Caco-2 (cell line): ENCODE measurements at regions not wholly inside any gene's neighbourhood (a gene's known extent, or its start where the extent isn't known, plus 50 kb on each side); places are given as distances from the start of the nearest gene placed in this dataset.

Source experiments
- BruUV-seq: library from RNA; stranded (reverse); fragments of 400-500 nt; replicated peaks from 2 replicates; lab custom pipeline; 2021; lab: Mats Ljungman, UMichigan
- CTCF ChIA-PET: fragments of 300-600 bp; sonication (Branson Sonifier 250); formaldehyde crosslinking; loops from one replicate; lab custom pipeline; 2022; ENCODE audit warnings: antibody characterized with exemption; lab: Charles Lee
- POLR2A ChIA-PET: fragments of 300-600 bp; sonication (Branson Sonifier 250); formaldehyde crosslinking; loops from one replicate; lab custom pipeline; 2022; ENCODE audit warnings: antibody characterized with exemption; lab: Charles Lee
- DNase-seq, 2 experiments: peaks; one replicate each; pipeline versions ENCODE4 v3.0.0 to v3.0.0-alpha.2; 2020 to 2022
- H3K27me3 ChIP-seq: replicated peaks from 2 replicates; pipeline ENCODE4 v1.6.0; 2011; ENCODE audit warnings: low read length; ENCODE audit not compliant: control insufficient read depth, insufficient read depth
- H3K36me3 ChIP-seq: 2 replicates; pipeline ENCODE4 v1.5.1; 2011; ENCODE audit warnings: low read length; ENCODE audit not compliant: control insufficient read depth, insufficient read depth
- H3K4me1 ChIP-seq: fragments of 250-450 bp; sonication (Bioruptor Pico); 2 replicates; pipeline ENCODE4 v1.5.1; 2020; ENCODE audit warnings: mild to moderate bottlenecking
- H3K4me3 ChIP-seq: 2 replicates; pipeline ENCODE4 v1.5.1; 2011; ENCODE audit warnings: low read depth, mild to moderate bottlenecking, control low read depth, low read length
- H3K9me3 ChIP-seq: fragments of 250-450 bp; sonication (Bioruptor Pico); 2 replicates; pipeline ENCODE4 v1.5.1; 2020; ENCODE audit warnings: mild to moderate bottlenecking, moderate library complexity
- H3K27ac Mint-ChIP-seq: one replicate; pipeline ENCODE4 v1.8.0; 2022; ENCODE audit warnings: mixed read lengths; ENCODE audit not compliant: unreplicated experiment
- H3K27me3 Mint-ChIP-seq: one replicate; pipeline ENCODE4 v1.8.0; 2022; ENCODE audit warnings: mixed read lengths; ENCODE audit not compliant: insufficient read depth, unreplicated experiment
- H3K36me3 Mint-ChIP-seq: one replicate; pipeline ENCODE4 v1.8.0; 2022; ENCODE audit warnings: mild to moderate bottlenecking, mixed read lengths; ENCODE audit not compliant: insufficient read depth, unreplicated experiment
- H3K4me1 Mint-ChIP-seq: one replicate; pipeline ENCODE4 v1.8.0; 2022; ENCODE audit warnings: low read depth, mixed read lengths; ENCODE audit not compliant: unreplicated experiment
- H3K4me3 Mint-ChIP-seq: one replicate; pipeline ENCODE4 v1.8.0; 2022; ENCODE audit warnings: mild to moderate bottlenecking, moderate library complexity, mixed read lengths; ENCODE audit not compliant: unreplicated experiment
- H3K9me3 Mint-ChIP-seq: one replicate; pipeline ENCODE4 v1.8.0; 2022; ENCODE audit warnings: mixed read lengths; ENCODE audit not compliant: unreplicated experiment
- CTCF ChIP-seq, 2 experiments: fragments of 200-600 bp in 1 of 2; IDR thresholded peaks; 1 replicate in 1 of 2; 2 replicates in 1 of 2; pipeline versions ENCODE4 v1.5.1 to v1.8.0; 2011 to 2022; ENCODE audit warnings: antibody characterized with exemption in 1 of 2, control low read depth in 1 of 2, inconsistent platforms in 1 of 2, low read depth in 1 of 2, low read length in 1 of 2, mild to moderate bottlenecking in 1 of 2, moderate library complexity in 1 of 2; ENCODE audit not compliant: insufficient read depth in 1 of 2, severe bottlenecking in 1 of 2, unreplicated experiment in 1 of 2
- intact Hi-C: fragments of 100-400 bp; cut with micrococcal nuclease; formaldehyde crosslinking; loops from one replicate; pipeline ENCODE4 v1.10.0; 2022; ENCODE audit not compliant: unreplicated experiment

- Mint-ChIP-seq H3K27ac (no peak overlapping the region), H3K4me3 (no peak overlapping the region), H3K36me3 (no peaks in the 10 kb centered on the region), H3K4me1 (no peaks in the 10 kb centered on the region), H3K27me3 (no peaks in the 10 kb centered on the region), H3K9me3 (no peaks in the 10 kb centered on the region)
- H3K27me3 ChIP-seq: no peaks in the 10 kb centered on the region
- no peaks in the 10 kb centered on the region for H3K36me3 ChIP-seq
- ChIA-PET POLR2A (no interaction called here), CTCF (no interaction called here)
- intact Hi-C loops: no loop called here
- no TSS peak for BruUV-seq
- H3K9me3 ChIP-seq: no peaks in the 10 kb centered on the region; the same call in 1 of the 2 replicates
- no peak for TF ChIP-seq CTCF (IDR thresholded peaks at IDR 0.05; ENCODE audit: insufficient read depth in 1 of 2, low read depth in 1 of 2, low read length in 1 of 2, severe bottlenecking in 1 of 2, unreplicated experiment in 1 of 2)
- no peak for DNase-seq
- H3K4me1 ChIP-seq: peaks cover 4% of the 10 kb centered on the region; the same call in 1 of the 2 replicates
- H3K4me3 ChIP-seq: no peak overlapping the region
These were observed 250.9 kb upstream of the HTR2A start for GRCh38 chr13:47147812-47148119.

GRCh38 chr13:47146991-47147811, 250.3 kb upstream of the HTR2A start:
- no peak for DNase-seq
- Histone ChIP-seq H3K36me3 (no peaks in the 10 kb centered on the region), H3K9me3 (no peaks in the 10 kb centered on the region; the same call in 1 of the 2 replicates), H3K27me3 (no peaks in the 10 kb centered on the region), H3K4me1 (peaks cover 4% of the 10 kb centered on the region; the same call in 1 of the 2 replicates), H3K4me3 (no peak overlapping the region)
- ChIA-PET CTCF (interaction anchor here (1.4 kb wide), 1 partner anchor 173 kb away, joined by 3 read pairs; no protein-coding TSS in a partner anchor), POLR2A (no interaction called here)
- H3K4me3 Mint-ChIP-seq: no peak overlapping the region
- H3K4me1 Mint-ChIP-seq: no peaks in the 10 kb centered on the region
- H3K27me3 Mint-ChIP-seq: no peaks in the 10 kb centered on the region
- H3K9me3 Mint-ChIP-seq: no peaks in the 10 kb centered on the region
- no peak overlapping the region for H3K27ac Mint-ChIP-seq
- BruUV-seq: no TSS peak
- no peak for TF ChIP-seq CTCF (IDR thresholded peaks at IDR 0.05; ENCODE audit: insufficient read depth in 1 of 2, low read depth in 1 of 2, low read length in 1 of 2, severe bottlenecking in 1 of 2, unreplicated experiment in 1 of 2)
- intact Hi-C loops: no loop called here
- H3K36me3 Mint-ChIP-seq: no peaks in the 10 kb centered on the region

GRCh38 chr13:47146136-47146535, 249.3 kb upstream of the HTR2A start:
- H3K4me3 Mint-ChIP-seq: no peak overlapping the region
- intact Hi-C loops: no loop called here
- ChIA-PET POLR2A (no interaction called here), CTCF (interaction anchor here (1.4 kb wide), 1 partner anchor 172 kb away, joined by 3 read pairs; no protein-coding TSS in a partner anchor)
- TF ChIP-seq CTCF (IDR thresholded peaks at IDR 0.05; ENCODE audit: insufficient read depth in 1 of 2, low read depth in 1 of 2, low read length in 1 of 2, severe bottlenecking in 1 of 2, unreplicated experiment in 1 of 2): no peak
- no peaks in the 10 kb centered on the region for H3K36me3 Mint-ChIP-seq
- H3K9me3 Mint-ChIP-seq: no peaks in the 10 kb centered on the region
- H3K9me3 ChIP-seq: no peaks in the 10 kb centered on the region; the same call in 1 of the 2 replicates
- H3K4me3 ChIP-seq: no peak overlapping the region
- no TSS peak for BruUV-seq
- no peaks in the 10 kb centered on the region for H3K4me1 Mint-ChIP-seq
- H3K27me3 Mint-ChIP-seq: no peaks in the 10 kb centered on the region
- no peak overlapping the region for H3K27ac Mint-ChIP-seq
- H3K36me3 ChIP-seq: no peaks in the 10 kb centered on the region
- H3K4me1 ChIP-seq: peaks cover 4% of the 10 kb centered on the region; the same call in 1 of the 2 replicates
- DNase-seq: no peak
- no peaks in the 10 kb centered on the region for H3K27me3 ChIP-seq
